ENCODE measurements at regions not wholly inside any gene's neighbourhood (a gene's known extent, or its start where the extent isn't known, plus 50 kb on each side); places are given as distances from the start of the nearest gene placed in this dataset.
A peak's percentile ranks its signal among the peaks of the same experiment; 100 is the strongest.
"Not testable (repeated sequence)": the region's sequence is repeated elsewhere in the genome, so short reads cannot be mapped to it uniquely, and the experiment has no call there.

GRCh38 chr2:84040281-84040680 is 418.8 kb downstream of the SUCLG1 start:
- no peak for DNase-seq

- DNase-seq = no peak
Measured at GRCh38 chr2:84038866-84039265, 420.2 kb downstream of the SUCLG1 start.

- no peak for DNase-seq
Measured at GRCh38 chr2:84033347-84033974, 425.6 kb downstream of the SUCLG1 start.

DNA sequence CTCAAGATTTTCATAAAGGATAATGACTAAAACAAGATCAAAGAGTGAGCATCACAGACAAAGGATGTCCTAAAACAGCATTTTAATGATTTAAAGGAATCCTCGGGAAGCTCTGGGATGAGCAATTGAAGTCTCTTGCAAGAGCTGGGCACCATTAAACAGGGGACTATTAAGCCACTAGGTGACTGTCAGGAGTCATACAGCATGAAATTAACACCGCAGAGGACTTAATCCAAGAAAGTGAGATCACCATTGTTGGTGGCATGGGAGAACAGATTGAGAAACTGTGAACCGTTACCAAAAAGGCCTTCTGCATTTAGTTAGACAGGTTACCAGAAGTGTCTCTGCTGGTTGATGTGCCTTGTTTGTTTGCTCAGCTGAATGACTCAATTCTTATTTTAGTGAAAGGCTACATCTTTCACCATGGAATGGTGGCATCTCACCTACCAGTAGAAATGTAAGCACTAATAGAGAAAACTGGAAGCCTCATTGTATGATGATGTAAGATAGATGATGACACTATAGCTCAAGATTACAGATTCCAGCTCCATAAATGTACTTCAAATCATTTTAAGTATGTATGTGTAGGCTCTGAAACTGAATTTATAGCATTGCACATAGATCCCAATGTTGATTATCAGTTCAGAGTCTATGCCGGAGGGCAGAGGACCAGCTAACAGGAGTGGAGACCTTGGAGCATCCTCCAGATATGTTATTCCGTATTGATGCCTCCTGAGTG is 427.6 kb downstream of the SUCLG1 start:
- no peak for DNase-seq

- DNase-seq = no peak
Measured at GRCh38 chr2:84029903-84030575, 429.0 kb downstream of the SUCLG1 start.

GRCh38 chr2:84026818-84027217 is 432.3 kb downstream of the SUCLG1 start:
- DNase-seq = no peak

GRCh38 chr2:84022810-84023431 is 436.2 kb downstream of the SUCLG1 start:
- DNase-seq = no peak

DNA sequence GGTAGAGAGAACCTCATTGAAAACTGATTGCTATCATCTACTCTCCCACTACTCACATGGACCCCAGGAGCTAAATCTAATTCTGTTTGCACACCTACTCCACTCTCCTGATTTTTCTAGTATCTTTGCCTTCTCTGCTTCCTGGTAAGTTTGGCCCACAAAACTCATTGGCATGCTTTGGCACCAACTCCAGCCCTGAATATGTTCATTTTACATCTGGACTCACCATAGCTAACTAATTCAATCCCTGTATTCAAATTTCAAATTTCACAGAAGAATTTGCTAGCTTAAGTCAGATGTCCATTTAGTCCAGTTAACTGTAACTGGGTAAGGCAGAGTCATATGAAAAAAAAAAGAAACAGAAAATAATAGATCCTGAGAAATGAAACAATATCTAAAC is 442.1 kb downstream of the SUCLG1 start:
- no peak for DNase-seq

DNA sequence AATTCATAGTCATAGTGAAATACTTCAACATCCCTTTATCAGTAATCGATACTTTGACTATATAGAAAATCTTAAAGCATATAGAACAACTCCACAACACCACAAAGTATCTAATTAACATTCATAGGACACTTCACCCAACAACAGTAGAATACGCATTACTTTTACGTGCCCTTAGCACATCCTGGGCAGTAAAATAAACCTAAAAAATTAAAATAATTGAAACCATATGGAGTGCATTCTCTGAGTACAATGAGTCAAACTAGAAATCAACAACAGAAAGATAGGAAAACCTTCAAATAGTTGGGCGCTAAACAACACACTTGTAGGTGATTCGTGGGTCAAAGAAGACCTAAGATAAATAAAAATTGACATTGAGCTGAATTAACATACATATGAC is 442.9 kb downstream of the SUCLG1 start:
- no peak for DNase-seq

GRCh38 chr2:83997889-83998288 is 461.2 kb downstream of the SUCLG1 start:
- no peak for DNase-seq

DNA sequence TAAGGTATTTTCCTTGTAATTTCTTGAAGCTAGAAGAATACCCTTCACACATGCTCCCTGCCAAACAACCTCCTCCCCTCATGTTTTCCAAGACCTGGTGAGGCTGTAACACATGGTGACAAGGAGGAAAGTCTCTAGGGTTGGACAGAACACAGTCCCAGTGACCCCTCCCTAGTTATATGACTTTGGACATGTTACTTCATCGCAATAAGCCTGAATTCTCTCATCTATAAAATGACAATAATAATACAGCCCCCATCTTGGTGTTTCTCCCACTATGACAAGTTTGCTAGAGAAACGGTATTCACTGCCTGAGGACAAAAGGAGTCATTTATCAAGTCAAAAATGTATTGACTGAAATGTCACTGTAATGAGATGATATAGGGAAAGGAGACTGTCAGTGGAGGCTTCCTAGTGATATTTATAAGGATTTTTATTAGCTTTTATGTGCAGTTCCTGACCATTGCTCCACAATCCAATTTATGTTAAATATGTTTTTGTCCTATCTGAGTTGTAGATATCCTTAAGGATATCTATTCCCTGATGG is 464.4 kb downstream of the SUCLG1 start:
- no peak for DNase-seq

DNA sequence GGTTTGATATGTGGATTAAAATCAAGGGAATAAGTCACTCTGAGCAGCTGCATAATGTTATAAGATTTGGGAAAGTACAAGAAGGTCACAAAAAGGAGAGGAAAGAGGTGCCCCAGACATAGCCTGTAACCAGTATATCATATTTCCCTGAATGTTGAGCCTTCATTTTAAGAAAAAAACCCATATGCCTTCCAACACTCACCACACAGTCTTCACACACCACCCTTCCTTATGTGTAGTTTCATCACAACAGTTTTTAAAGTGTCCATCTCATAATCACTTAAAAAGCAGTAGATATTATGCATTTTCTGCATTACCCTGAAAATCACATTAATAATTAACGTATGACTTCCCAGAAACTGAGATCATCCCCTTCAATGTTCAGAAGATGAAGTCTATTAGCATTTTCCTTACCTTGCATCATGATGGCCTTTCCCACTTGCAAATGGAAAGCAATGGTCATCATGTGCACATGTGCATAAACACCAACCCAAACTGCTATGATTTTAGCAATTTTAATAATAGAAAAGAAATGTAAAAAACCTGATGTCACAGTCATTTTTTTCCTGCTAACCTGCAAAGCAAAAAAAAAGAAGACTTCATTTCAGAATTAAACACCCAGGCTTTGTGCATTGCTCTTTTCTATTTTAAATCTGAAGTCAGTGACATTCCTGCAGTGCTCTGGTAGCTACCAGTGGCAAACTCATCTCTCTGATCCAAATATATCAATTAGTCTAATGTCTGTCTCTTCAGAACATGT is 465.0 kb downstream of the SUCLG1 start:
- DNase-seq = no peak

DNA sequence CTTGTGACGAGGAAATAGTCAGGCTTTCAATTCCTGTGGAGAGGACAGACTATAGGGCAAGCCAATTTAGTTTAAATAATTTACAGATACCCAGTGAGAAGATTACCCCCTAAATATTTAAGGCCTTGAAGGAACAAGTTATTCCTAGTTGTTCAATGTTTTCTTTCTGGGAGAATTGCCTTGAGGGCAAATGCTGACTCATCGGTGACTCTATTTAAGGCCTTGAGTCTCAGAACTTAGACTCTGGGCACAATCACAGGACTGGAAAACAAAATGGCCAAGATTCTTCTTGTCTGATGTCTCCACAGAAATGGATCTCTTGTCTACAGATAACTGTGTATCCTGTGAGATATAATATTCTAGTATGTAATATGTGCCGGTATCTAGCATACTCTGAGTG is 467.1 kb downstream of the SUCLG1 start:
- no peak for DNase-seq

DNA sequence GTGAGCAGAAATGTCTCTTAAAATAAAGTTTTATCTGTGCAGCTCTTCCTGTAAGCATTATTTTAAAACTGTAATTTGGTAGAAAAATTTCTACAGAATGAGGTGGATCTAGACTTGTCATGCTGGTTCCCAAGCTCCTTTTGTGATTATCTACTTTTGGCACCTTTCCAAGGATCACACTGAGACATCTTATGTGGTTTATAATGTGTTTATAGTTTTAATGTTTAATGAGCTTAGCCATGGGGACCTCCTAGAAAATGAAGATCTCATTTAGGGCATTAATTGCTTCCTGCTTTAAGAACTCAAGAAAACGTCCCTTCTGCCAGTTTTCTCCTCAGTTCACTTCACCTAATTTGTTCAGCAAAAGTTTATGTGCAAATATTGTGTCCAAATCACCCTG is 468.4 kb downstream of the SUCLG1 start:
- DNase-seq = no peak

- not testable (repeated sequence) for DNase-seq
Measured at GRCh38 chr2:83976628-83977027, 482.5 kb downstream of the SUCLG1 start.

DNA sequence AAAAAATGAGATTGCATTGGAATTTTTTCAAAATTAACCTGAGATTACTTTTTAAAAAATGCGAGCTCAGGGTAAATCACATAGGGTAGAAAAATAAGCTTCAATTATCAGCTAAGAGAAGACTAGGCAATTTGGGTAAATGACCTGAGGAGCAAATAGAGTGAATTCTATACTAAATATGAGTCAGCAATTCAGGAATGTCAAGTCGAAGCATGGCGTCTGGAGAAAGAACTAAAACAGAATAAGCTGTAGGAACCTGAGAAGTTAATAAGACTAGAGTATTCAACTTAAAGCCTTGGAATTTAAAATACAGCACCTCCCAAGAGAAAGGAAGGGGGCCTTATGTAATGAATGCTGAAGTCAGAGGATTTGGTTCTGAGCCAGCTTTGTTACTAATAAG is 487.0 kb downstream of the SUCLG1 start:
- no peak for DNase-seq

- DNase-seq = peak; percentile 22
Measured at GRCh38 chr2:83971547-83971946, 487.5 kb downstream of the SUCLG1 start.

DNA sequence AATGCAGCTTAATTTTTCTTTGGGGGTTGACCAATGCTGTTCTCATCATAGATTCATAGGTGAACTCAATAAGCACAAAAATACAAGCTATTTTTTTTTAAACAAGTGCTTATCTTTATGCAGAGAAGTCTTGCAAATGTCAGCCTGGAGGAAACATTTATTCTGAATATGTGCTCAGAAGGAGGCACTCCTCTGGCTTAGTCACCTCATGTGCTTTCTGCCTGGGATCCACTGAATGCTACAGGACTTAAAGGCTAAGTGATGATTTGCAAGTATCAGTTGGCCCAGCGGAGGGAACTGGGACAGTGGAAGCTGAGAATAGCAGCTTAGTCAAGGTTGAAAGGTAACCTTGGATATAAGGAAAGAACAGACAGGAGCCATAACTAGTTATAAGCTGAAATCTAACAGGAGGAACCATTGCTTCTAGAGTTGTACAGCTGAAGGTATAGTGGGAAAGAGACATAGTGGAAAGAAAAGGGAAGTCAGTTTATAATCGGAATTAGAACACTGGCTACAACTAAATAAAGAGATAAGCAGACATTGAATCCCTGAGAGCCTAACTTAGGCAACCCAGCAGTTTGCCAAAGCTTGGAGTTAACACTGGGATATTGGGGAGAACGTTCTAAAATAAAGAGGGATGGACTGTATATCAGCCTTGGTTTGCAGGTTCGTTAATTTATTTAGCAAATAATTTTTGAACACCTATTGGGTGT is 488.7 kb downstream of the SUCLG1 start:
- DNase-seq = no peak

DNA sequence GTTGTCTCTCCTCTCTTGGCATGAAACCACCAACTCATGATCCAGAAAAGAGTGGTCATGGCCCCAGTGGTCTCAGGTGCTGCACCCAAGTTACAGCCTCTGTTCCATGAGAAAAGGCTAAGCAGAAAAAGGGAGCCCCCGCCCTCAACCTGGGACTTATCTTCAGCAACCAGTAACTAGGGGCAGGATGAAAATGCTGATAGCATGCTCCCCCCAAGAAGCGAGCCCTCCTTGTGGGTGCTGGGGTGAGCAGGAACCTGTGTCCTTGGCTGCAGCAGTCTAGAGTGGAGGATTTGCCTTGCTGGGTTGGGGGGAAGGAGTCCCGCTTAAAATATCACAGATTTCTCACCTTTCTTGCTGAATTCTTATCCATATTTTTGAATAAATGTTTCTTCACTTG is 490.0 kb downstream of the SUCLG1 start:
- no peak for DNase-seq

DNA sequence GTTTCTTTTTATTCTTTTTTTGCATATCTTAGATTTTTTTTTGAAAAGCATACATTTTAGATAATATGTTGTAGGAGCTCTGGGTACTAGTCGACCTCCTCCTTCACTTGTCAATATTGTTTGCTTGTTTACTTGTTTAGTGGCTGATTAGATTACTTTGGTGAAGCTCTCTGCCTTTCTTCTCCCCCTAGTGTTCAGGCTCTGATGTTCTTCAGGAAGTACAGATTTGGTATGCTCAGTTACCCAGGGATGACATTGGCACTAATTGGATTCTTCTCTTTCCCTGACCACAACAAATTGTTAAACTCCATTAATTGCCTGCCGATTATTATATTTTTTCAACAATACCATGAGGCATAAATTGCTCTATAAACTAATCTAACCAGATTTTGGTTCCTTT is 491.2 kb downstream of the SUCLG1 start:
- DNase-seq = no peak

- DNase-seq = not testable (repeated sequence)
Measured at GRCh38 chr2:83966946-83967345, 492.1 kb downstream of the SUCLG1 start.

GRCh38 chr2:83961512-83961911 is 497.6 kb downstream of the SUCLG1 start:
- no peak for DNase-seq

Measured in GDM1 (cell line).